NCI-H2196 treated with DMSO at 0.1 percent for 48 hours (cell line): ENCODE measurements at regions not wholly inside any gene's neighbourhood (a gene's known extent, or its start where the extent isn't known, plus 50 kb on each side); places are given as distances from the start of the nearest gene placed in this dataset.
"Not testable (repeated sequence)": the region's sequence is repeated elsewhere in the genome, so short reads cannot be mapped to it uniquely, and the experiment has no call there.

Source experiments
- DNase-seq: peaks from one replicate; lab custom pipeline; 2025; ENCODE audit not compliant: unreplicated experiment; lab: John Stamatoyannopoulos, UW

GRCh38 chr10:9913876-9914514 is 1103.7 kb upstream of the CELF2 start:
- DNase-seq: no peak

- no peak for DNase-seq
These were observed 1096.1 kb upstream of the CELF2 start for GRCh38 chr10:9921544-9921943.

- no peak for DNase-seq
These were observed 1095.4 kb upstream of the CELF2 start for GRCh38 chr10:9922126-9922870.

GRCh38 chr10:9926003-9926402 is 1091.7 kb upstream of the CELF2 start:
- DNase-seq: no peak

- no peak for DNase-seq
These were observed 1090.8 kb upstream of the CELF2 start for GRCh38 chr10:9926881-9927280.

- no peak for DNase-seq
These were observed 1078.0 kb upstream of the CELF2 start for GRCh38 chr10:9939716-9940115.

GRCh38 chr10:9944690-9945089 is 1073.0 kb upstream of the CELF2 start:
- no peak for DNase-seq

GRCh38 chr10:9950070-9950469 is 1067.6 kb upstream of the CELF2 start:
- no peak for DNase-seq

- no peak for DNase-seq
These were observed 1066.0 kb upstream of the CELF2 start for GRCh38 chr10:9951481-9952257.

- no peak for DNase-seq
These were observed 1060.3 kb upstream of the CELF2 start for GRCh38 chr10:9957351-9957750.

GRCh38 chr10:9957876-9958275 is 1059.8 kb upstream of the CELF2 start:
- DNase-seq: not testable (repeated sequence)

GRCh38 chr10:9965341-9965740 is 1052.3 kb upstream of the CELF2 start:
- no peak for DNase-seq

- DNase-seq: no peak
These were observed 1030.9 kb upstream of the CELF2 start for GRCh38 chr10:9986786-9987185.

GRCh38 chr10:9987197-9987596 is 1030.5 kb upstream of the CELF2 start:
- DNase-seq: no peak

GRCh38 chr10:9992661-9993060 is 1025.0 kb upstream of the CELF2 start:
- no peak for DNase-seq

- DNase-seq: no peak
These were observed 1023.5 kb upstream of the CELF2 start for GRCh38 chr10:9994131-9994530.

- DNase-seq: no peak
These were observed 1018.0 kb upstream of the CELF2 start for GRCh38 chr10:9999627-10000026.

GRCh38 chr10:10007957-10008356 is 1009.7 kb upstream of the CELF2 start:
- DNase-seq: no peak

- no peak for DNase-seq
These were observed 1007.3 kb upstream of the CELF2 start for GRCh38 chr10:10010397-10010796.

GRCh38 chr10:10014846-10015245 is 1002.8 kb upstream of the CELF2 start:
- no peak for DNase-seq

GRCh38 chr10:10017716-10018115 is 1000.0 kb upstream of the CELF2 start:
- no peak for DNase-seq

- no peak for DNase-seq
These were observed 996.7 kb upstream of the CELF2 start for GRCh38 chr10:10020945-10021344.
